HG03558 (cell line): ENCODE measurements at regions not wholly inside any gene's neighbourhood (a gene's known extent, or its start where the extent isn't known, plus 50 kb on each side); places are given as distances from the start of the nearest gene placed in this dataset.

Experiments
- ATAC-seq: cut with Tn5 transposase; IDR thresholded peaks from one replicate; pipeline ENCODE4 v1.9.1; 2021; ENCODE audit warnings: moderate number of reproducible peaks; ENCODE audit not compliant: unreplicated experiment; ENCODE audit errors: extremely low read depth

- no peak for ATAC-seq
These were observed 558.4 kb downstream of the SLC4A3 start for GRCh38 chr2:220185766-220186305.

DNA sequence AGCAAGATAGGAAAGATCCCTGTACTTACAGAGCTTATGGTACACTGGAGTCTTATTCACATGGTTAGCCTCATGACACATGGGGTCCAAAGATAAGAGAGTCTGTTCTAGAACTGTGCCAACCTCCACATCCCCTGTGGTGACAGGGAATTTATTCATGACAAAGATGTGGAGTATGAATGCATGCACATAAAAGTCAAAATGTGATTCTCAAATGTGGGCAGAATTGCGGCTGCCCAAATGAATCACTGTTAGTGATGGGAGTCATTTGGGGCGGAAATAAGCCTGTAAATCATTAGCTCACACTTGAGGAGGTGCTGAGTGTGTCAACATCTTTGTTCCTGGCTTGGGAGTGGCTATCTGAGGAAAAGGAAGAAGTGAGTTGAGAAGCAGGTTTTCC is 560.6 kb downstream of the SLC4A3 start:
- no peak for ATAC-seq

- ATAC-seq, result no peak
These were observed 563.6 kb downstream of the SLC4A3 start for GRCh38 chr2:220191031-220191430.

- no peak for ATAC-seq
These were observed 564.3 kb downstream of the SLC4A3 start for GRCh38 chr2:220191737-220192136.

DNA sequence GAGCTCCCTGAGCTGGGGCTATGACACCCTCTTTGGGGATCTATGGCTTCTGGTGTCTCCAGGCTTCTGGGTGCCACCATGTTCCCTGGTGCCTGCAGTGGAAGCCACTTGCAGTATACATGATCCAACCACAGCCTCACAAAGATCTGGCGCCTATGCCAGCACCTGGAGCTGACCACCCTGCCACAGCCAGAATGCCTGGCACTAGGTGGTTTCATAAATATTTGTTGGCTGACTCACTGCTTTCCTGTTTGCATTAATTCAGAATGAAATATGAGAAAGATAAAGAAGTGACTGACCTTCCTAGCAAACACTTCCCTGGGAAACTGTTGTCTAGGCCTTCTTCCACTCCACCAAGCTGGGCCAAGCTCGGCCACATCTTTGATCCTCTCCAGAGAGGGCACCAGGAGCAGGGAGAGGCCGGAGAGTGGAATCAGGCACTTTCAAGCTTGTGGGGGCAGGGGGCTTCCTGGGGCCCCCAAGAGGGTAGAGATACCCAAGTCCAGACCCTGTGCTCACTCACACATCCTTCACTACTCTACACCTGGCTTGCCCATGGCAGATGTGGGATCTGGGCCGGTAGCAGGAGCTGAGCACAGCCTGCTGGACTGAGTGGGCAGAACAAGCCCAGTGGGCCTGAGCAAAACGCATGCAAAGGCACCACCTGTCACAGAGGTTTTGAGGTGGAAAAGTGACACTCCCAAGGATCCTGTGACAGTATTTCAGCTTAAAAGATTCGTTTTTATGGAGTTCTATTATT is 565.7 kb downstream of the SLC4A3 start:
- no peak for ATAC-seq

DNA sequence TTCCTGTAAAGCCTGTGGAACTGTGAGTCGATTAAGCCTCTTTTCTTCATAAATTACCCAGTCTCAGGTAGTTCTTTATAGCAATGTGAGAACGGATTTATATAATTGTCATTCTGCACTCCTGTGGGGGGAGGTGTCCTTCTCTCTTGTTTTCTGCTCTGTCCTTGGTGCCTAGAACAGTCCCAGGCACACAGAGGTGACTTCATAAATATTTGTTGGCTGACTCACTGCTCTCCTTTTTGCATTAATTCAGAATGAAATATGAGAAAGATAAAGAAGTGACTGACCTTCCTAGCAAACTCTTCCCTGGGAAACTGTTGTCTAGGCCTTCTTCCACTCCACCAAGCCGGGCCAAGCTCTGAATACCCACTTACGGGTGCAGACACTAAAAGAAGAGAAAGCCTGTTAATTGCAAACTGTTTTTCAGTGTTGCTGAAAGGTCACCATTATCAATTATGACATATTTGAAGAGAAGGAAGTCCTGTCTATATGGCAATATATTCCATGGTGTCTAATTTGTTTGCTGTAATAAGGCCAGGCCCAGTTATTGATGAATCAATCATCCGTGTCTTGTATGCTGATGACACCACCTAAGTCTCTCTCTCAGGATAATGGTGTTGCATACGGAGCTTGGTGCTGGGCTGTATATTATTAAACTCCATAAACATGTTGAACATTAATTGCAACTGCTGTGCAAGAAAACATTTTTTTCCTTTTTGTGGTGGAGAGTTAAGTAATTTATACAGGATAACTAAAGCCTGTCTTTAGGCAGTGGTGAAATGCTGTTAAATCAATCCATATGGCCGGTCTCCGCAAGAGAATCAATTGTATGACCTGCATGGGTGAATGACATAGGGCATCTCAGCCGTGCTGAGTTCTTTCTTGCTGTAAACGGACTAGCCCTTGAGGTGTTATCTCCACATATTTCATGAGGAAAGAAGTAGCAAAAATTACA is 567.5 kb downstream of the SLC4A3 start:
- no peak for ATAC-seq

- ATAC-seq, result no peak
These were observed 571.5 kb downstream of the SLC4A3 start for GRCh38 chr2:220198896-220199295.

- no peak for ATAC-seq
These were observed 574.6 kb downstream of the SLC4A3 start for GRCh38 chr2:220202066-220202465.

DNA sequence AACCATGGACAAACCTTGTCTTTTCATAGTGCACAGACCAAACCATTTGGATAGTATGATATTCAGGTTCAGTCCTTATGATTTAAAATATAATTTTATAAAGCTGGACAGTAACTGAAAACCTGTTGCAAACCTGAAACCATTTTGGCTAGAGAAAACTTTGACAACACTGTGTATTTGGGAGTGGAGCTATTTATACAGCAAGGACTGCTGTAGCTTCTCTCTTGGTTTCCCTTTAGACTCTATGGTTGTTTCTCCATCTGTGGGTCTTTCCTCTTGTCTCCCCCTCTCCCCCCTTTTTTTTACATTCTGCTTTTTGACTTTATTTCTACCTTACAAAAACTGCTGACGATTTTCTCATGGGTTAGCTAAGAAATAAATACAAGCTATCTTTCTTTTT is 581.7 kb downstream of the SLC4A3 start:
- ATAC-seq, result no peak

- no peak for ATAC-seq
These were observed 582.3 kb downstream of the SLC4A3 start for GRCh38 chr2:220209751-220210150.

DNA sequence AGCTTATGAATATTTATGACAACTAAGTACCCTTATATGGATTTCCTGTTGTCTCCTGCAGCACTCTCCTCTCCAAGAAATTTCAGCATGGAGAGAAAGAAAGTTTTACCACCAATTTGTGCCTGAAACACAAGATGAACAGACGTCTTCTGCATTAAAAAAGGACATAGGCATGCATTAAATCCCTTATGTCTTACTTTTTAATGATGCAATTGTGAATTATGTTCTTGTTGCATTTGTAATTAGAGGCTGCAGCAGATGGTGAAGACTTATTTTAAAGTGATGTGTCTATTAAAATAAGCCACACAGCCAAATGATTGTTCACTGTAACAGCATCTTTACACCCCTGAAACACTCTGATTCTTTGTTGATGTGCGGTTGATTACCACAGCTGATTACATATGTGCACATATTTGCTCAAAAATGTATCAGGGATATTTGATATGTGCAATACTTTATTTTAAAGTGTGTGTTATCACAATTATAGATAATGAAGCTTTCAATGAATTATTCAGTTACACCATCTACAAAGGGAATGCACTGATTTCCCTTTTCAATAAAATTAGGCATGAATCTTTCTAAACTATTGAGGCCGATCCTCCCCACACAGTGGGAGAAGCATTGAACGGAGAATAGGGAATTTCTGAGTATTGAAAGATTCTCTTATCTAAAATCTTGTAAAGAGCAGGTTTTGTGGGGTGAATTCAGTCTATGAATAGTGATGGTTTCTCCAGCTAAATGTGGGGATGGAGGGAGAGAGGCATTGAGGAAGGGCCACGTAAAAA is 585.1 kb downstream of the SLC4A3 start:
- ATAC-seq, result no peak

DNA sequence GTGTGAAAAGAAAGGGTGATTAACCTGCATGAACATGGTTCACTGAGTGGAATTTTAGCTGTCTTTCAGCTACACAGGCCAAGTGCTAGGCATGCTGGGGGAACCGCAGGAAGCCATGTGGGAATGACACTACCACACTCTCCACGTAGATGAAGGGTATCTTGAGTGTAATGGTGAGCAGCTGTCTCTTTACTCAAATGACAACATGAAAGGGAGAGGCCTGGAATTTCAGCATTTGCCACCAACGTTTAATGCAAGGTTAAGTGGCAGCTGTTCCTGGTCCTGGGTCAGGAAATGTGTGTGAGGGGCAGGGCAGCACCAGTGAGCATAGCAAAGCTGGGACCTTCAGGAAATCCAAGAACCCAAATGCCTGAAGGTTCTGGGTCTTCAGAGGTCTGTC is 588.4 kb downstream of the SLC4A3 start:
- ATAC-seq, result no peak

- ATAC-seq, result no peak
These were observed 591.9 kb downstream of the SLC4A3 start for GRCh38 chr2:220219371-220219770.

DNA sequence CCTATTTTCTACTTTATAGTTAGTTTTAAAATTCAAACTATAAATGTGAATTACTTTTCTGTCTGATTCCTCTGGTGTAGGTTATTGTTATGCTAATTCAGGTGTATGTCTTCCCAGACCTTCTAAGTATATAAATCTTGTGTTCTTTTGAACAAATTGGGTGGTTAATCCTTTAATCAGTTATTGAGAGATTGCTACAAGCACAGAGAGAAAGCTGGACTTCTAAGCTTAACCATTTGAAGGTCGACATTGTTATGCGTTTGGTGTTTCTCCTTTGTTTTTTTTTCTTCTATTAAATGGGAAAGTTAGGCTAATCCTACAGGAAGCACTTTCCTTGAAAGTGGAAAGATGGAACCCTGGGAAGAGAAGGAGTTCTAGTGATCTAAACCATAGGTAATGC is 592.6 kb downstream of the SLC4A3 start:
- no peak for ATAC-seq

GRCh38 chr2:220221992-220222391 is 594.6 kb downstream of the SLC4A3 start:
- no peak for ATAC-seq

DNA sequence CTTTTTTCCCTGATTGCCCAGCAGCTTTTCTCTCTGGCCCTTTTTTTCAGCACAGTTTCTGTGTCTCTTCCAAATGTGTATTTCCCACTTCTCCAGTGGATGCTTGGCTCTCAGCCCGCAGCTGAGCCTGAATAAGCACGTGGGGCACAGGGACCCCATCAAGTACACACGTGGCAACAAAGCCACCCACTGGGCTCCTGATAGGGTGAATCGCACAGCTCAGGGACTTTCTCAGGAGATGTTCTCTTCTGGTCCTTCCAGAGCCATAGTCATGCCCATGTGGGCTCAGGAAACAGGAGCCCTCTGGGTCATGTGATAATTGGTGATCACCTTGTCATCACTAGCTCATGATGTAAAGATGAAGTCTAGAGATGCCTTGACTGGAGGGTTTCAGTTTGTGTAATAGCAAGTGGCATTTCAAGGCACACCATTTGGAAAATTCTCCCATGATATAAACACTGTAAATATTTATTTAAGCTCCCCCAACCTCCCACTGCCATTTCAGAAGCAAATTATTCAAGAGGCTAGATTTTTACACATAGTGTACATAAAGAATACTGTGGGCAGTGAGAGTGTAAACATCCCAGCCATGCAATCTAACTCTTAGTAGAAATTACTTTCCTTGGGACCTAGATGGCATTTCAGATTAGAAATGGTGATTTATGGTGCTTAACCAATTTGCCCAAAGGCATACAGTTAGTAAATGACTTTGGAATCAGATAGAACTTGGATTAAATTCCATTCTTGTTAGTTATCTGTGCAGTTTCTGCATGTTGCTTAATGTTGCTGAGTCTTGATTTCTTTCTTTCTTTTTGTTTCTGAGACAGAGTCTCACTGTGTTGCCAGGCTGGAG is 597.5 kb downstream of the SLC4A3 start:
- ATAC-seq, result no peak

- ATAC-seq, result no peak
These were observed 598.6 kb downstream of the SLC4A3 start for GRCh38 chr2:220226076-220226475.

DNA sequence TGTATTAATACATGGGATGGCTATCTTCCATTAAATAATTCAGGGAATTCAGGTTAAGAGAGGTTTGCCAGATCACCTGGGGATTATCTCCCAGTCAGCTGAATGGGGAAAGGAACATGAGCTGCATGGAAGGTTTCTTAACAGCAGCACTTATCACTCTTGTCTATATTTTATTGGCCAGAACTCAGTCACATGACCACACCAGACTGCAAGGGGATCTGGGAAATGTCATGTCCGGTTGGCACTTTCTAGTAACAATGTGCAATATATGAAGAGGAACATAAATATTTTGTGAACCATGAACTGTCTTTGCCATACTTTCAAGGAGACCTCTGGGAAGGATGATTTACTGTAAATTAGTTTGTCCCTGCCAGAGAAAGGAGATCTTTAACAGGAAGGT is 599.1 kb downstream of the SLC4A3 start:
- no peak for ATAC-seq

DNA sequence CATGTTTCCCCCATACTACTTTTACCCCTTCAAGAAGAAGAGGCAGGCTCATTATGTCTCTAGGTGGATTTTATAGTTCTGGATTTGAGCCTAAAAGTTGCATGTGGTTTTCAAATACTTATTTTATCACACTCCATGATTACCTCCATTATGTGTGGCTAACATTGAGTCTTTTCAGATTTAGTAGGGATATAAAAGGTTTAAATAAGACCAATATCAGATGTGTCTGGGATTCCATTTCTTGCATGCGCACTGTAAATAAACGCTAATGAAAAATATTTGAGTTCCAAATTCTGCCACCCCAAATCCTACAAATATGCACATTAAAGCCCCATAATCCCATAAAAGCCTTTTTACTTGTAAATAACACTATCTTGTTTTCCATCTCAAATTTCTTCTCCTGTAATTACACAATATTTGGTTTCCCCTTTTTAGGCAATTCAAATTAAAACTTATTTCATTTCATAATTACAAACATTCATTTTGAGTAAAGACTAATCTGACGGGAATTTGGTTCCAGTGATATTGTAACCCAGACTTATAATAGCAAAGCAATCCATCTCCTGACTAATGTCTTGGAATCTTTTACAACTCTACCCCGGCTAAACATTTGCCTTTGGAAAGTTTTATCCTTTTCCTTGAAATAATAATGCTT is 600.0 kb downstream of the SLC4A3 start:
- ATAC-seq, result no peak
